Pancreas (tissue), 10 donors: ENCODE measurements at regions not wholly inside any gene's neighbourhood (a gene's known extent, or its start where the extent isn't known, plus 50 kb on each side); places are given as distances from the start of the nearest gene placed in this dataset.

Experiments used
- ATAC-seq, 4 donors: fragments of 200-7000 bp; cut with Tn5 transposase; one replicate each; pipeline versions ENCODE4 v1.8.0 to v1.9.1; 2020; ENCODE audit warnings: mild to moderate bottlenecking in 4 of 4, moderate library complexity in 4 of 4
- DNase-seq, 6 donors: peaks; one replicate each; pipeline ENCODE4 v3.0.0-alpha.2; 2020
- FAIRE-seq: peaks from 2 replicates; lab custom pipeline; 2012; peaks lifted over from hg19 to GRCh38; lab: Jason Lieb, UNC
- H3K27ac ChIP-seq, 4 donors: fragments of 200-600 bp; sonication (generic); 1 replicate in 3 of 4; 2 replicates in 1 of 4; pipeline versions ENCODE4 v1.5.0 to v1.8.0; 2020
- H3K27me3 ChIP-seq, 4 donors: fragments of 200-600 bp; one replicate each; pipeline ENCODE4 v1.8.0; 2021
- H3K36me3 ChIP-seq, 3 donors: fragments of 200-600 bp; sonication (generic) in 1 of 3; one replicate each; pipeline versions ENCODE4 v1.5.0 to v1.8.0; 2020 to 2021
- H3K4me1 ChIP-seq, 3 donors: fragments of 200-600 bp; one replicate each; pipeline ENCODE4 v1.8.0; 2021
- H3K4me3 ChIP-seq, 4 donors: fragments of 200-600 bp; sonication (generic) in 2 of 4; one replicate each; pipeline versions ENCODE4 v1.5.0 to v1.8.0; 2020 to 2021
- H3K9me3 ChIP-seq, 4 donors: fragments of 200-600 bp; one replicate each; pipeline ENCODE4 v1.8.0; 2021
- CTCF ChIP-seq, 4 donors: fragments of 200-600 bp; sonication (generic) in 3 of 4; IDR thresholded peaks; one replicate each; pipeline versions ENCODE4 v1.5.0 to v1.8.0; 2021; ENCODE audit warnings: antibody characterized with exemption in 4 of 4
- WGBS, 2 donors: extraction: QIAGEN DNeasy Blood & Tissue Kit; methylation state at CpG; one replicate each; pipeline ENCODE4 v1.1.7; 2013; 5-methylcytosine and 5-hydroxymethylcytosine counted together
- intact Hi-C, 3 donors: fragments of 100-400 bp; cut with DNase I; formaldehyde crosslinking; loops; one replicate each; pipeline versions ENCODE4 v1.11.1 to v1.14.2; 2022
- donor health status: healthy with polysubstance abuse.
- donor health status: DM: no; HTN: no; CAD: no; lungs with moderate emphysema.
- donor health status: DM: no; HTN: no; CAD: no.
- donor health status: control.
- donor health status: control.
- donor health status: Bipolar disorder and iron deficiency.
- donor health status: DM: yes; HTN: yes; CAD: no.
- donor health status: DM: no; HTN: no; CAD: no.
- donor health status: DM: no; HTN: no; CAD: no.
- donor health status: DM: yes; HTN: yes; CAD: no.

- no peak for FAIRE-seq
- 41 to 59% methylated on average over 1 of the region's 1 CpG for WGBS, 2 donors
- DNase-seq = no peak
- H3K9me3 ChIP-seq = no peaks in the 10 kb centered on the region
- intact Hi-C loops = no loop called here
- H3K4me1 ChIP-seq = no peaks in the 10 kb centered on the region
- no peaks in the 10 kb centered on the region for H3K36me3 ChIP-seq
- no peaks in the 10 kb centered on the region for H3K27me3 ChIP-seq
- H3K4me3 ChIP-seq = no peak overlapping the region
- TF ChIP-seq CTCF (IDR thresholded peaks at IDR 0.05) = no peak
- no peak for ATAC-seq
- no peak overlapping the region for H3K27ac ChIP-seq
These were observed 413.6 kb upstream of the SALL3 start for GRCh38 chr18:78566065-78566464.

- 65 to 72% methylated on average over 8 of the region's 8 CpGs for WGBS, 2 donors
- intact Hi-C loops = no loop called here
- Histone ChIP-seq H3K9me3 (no peaks in the 10 kb centered on the region), H3K36me3 (no peaks in the 10 kb centered on the region), H3K27me3 (no peaks in the 10 kb centered on the region), H3K4me3 (no peak overlapping the region), H3K27ac (no peak overlapping the region), H3K4me1 (no peaks in the 10 kb centered on the region)
- FAIRE-seq (no peak), DNase-seq (no peak), ATAC-seq (no peak)
- no peak for TF ChIP-seq CTCF (IDR thresholded peaks at IDR 0.05)
These were observed 412.9 kb upstream of the SALL3 start for GRCh38 chr18:78566720-78567119.

- WGBS, 2 donors = 75 to 86% methylated on average over 13 of the region's 13 CpGs
- FAIRE-seq (no peak), DNase-seq (no peak), ATAC-seq (no peak)
- intact Hi-C loops = no loop called here
- H3K36me3 ChIP-seq = no peaks in the 10 kb centered on the region
- H3K9me3 ChIP-seq = no peaks in the 10 kb centered on the region
- no peaks in the 10 kb centered on the region for H3K27me3 ChIP-seq
- H3K4me3 ChIP-seq = no peak overlapping the region
- no peak for TF ChIP-seq CTCF (IDR thresholded peaks at IDR 0.05)
- no peak overlapping the region for H3K27ac ChIP-seq
- no peaks in the 10 kb centered on the region for H3K4me1 ChIP-seq
These were observed 408.4 kb upstream of the SALL3 start for GRCh38 chr18:78571063-78571785.

- Histone ChIP-seq H3K4me3 (no peak overlapping the region), H3K27ac (no peak overlapping the region), H3K27me3 (no peaks in the 10 kb centered on the region), H3K9me3 (no peaks in the 10 kb centered on the region), H3K4me1 (no peaks in the 10 kb centered on the region), H3K36me3 (no peaks in the 10 kb centered on the region)
- WGBS, 2 donors = 76 to 84% methylated on average over 17 of the region's 17 CpGs
- ATAC-seq = no peak
- FAIRE-seq = no peak
- no peak for TF ChIP-seq CTCF (IDR thresholded peaks at IDR 0.05)
- no peak for DNase-seq
- intact Hi-C loops = no loop called here
These were observed 407.7 kb upstream of the SALL3 start for GRCh38 chr18:78571831-78572347.

GRCh38 chr18:78573773-78574172, 405.8 kb upstream of the SALL3 start:
- FAIRE-seq = no peak
- no peak for TF ChIP-seq CTCF (IDR thresholded peaks at IDR 0.05)
- Histone ChIP-seq H3K27me3 (no peaks in the 10 kb centered on the region), H3K9me3 (no peaks in the 10 kb centered on the region), H3K4me1 (no peaks in the 10 kb centered on the region), H3K4me3 (no peak overlapping the region), H3K27ac (no peak overlapping the region), H3K36me3 (no peaks in the 10 kb centered on the region)
- ATAC-seq = no peak
- DNase-seq = no peak
- intact Hi-C loops = no loop called here
